ENCODE measurements at regions not wholly inside any gene's neighbourhood (a gene's known extent, or its start where the extent isn't known, plus 50 kb on each side); places are given as distances from the start of the nearest gene placed in this dataset.

- no peak for TF ChIP-seq CTCF (IDR thresholded peaks at IDR 0.05; ENCODE audit: unreplicated experiment)
- H3K27me3 Mint-ChIP-seq (ENCODE audit: unreplicated experiment), result no peaks in the 10 kb centered on the region
- no TSS peak for BruUV-seq (replicated peaks)
- intact Hi-C loops (cut with micrococcal nuclease; ENCODE audit: unreplicated experiment), result no loop called here
- peaks cover 25% of the 10 kb centered on the region for H3K4me1 Mint-ChIP-seq (ENCODE audit: low read depth, unreplicated experiment)
- no peaks in the 10 kb centered on the region for H3K36me3 Mint-ChIP-seq (ENCODE audit: insufficient read depth, unreplicated experiment)
- peaks cover 4% of the 10 kb centered on the region for H3K9me3 Mint-ChIP-seq (ENCODE audit: low read depth, unreplicated experiment)
- CTCF ChIA-PET, result no interaction called here
- DNase-seq, result no peak
- H3K4me3 Mint-ChIP-seq (ENCODE audit: low read depth, unreplicated experiment), result no peak overlapping the region
- H3K27ac Mint-ChIP-seq (ENCODE audit: unreplicated experiment), result no peak overlapping the region
Observed at GRCh38 chr5:58069016-58069705, 390.7 kb downstream of the PLK2 start.

- TF ChIP-seq CTCF (IDR thresholded peaks at IDR 0.05; ENCODE audit: unreplicated experiment), result no peak
- Mint-ChIP-seq H3K4me3 (ENCODE audit: low read depth, unreplicated experiment) (no peak overlapping the region), H3K27me3 (ENCODE audit: unreplicated experiment) (no peaks in the 10 kb centered on the region), H3K9me3 (ENCODE audit: low read depth, unreplicated experiment) (peaks cover 4% of the 10 kb centered on the region), H3K4me1 (ENCODE audit: low read depth, unreplicated experiment) (peaks cover 9% of the 10 kb centered on the region), H3K27ac (ENCODE audit: unreplicated experiment) (no peak overlapping the region), H3K36me3 (ENCODE audit: insufficient read depth, unreplicated experiment) (no peaks in the 10 kb centered on the region)
- CTCF ChIA-PET, result no interaction called here
- DNase-seq, result no peak
- no TSS peak for BruUV-seq (replicated peaks)
- intact Hi-C loops (cut with micrococcal nuclease; ENCODE audit: unreplicated experiment), result no loop called here
Observed at GRCh38 chr5:58066557-58066956, 393.3 kb downstream of the PLK2 start.

- CTCF ChIA-PET, result no interaction called here
- no peak for TF ChIP-seq CTCF (IDR thresholded peaks at IDR 0.05; ENCODE audit: unreplicated experiment)
- Mint-ChIP-seq H3K4me1 (ENCODE audit: low read depth, unreplicated experiment) (peaks cover 9% of the 10 kb centered on the region), H3K27me3 (ENCODE audit: unreplicated experiment) (no peaks in the 10 kb centered on the region), H3K36me3 (ENCODE audit: insufficient read depth, unreplicated experiment) (no peaks in the 10 kb centered on the region), H3K4me3 (ENCODE audit: low read depth, unreplicated experiment) (no peak overlapping the region), H3K9me3 (ENCODE audit: low read depth, unreplicated experiment) (peaks cover 4% of the 10 kb centered on the region), H3K27ac (ENCODE audit: unreplicated experiment) (no peak overlapping the region)
- no TSS peak for BruUV-seq (replicated peaks)
- intact Hi-C loops (cut with micrococcal nuclease; ENCODE audit: unreplicated experiment), result no loop called here
- DNase-seq, result no peak
Observed at GRCh38 chr5:58066076-58066475, 393.8 kb downstream of the PLK2 start.

- CTCF ChIA-PET, result interaction anchor here (0.7 to 1.1 kb wide), 2 partner anchors 16 to 855 kb away, joined by 3 read pairs; no protein-coding TSS in a partner anchor
- H3K27ac Mint-ChIP-seq (ENCODE audit: unreplicated experiment), result no peak overlapping the region
- intact Hi-C loops (cut with micrococcal nuclease; ENCODE audit: unreplicated experiment), result no loop called here
- H3K27me3 Mint-ChIP-seq (ENCODE audit: unreplicated experiment), result no peaks in the 10 kb centered on the region
- H3K36me3 Mint-ChIP-seq (ENCODE audit: insufficient read depth, unreplicated experiment), result no peaks in the 10 kb centered on the region
- no peak overlapping the region for H3K4me3 Mint-ChIP-seq (ENCODE audit: low read depth, unreplicated experiment)
- H3K9me3 Mint-ChIP-seq (ENCODE audit: low read depth, unreplicated experiment), result peaks cover 4% of the 10 kb centered on the region
- TF ChIP-seq CTCF (IDR thresholded peaks at IDR 0.05; ENCODE audit: unreplicated experiment), result no peak
- DNase-seq, result no peak
- no TSS peak for BruUV-seq (replicated peaks)
- H3K4me1 Mint-ChIP-seq (ENCODE audit: low read depth, unreplicated experiment), result peaks cover 5% of the 10 kb centered on the region
Observed at GRCh38 chr5:58064801-58065200, 395.1 kb downstream of the PLK2 start.
